Activated naive CD4-positive, alpha-beta T cell treated with anti-CD3 and anti-CD28 coated beads, Interleukin-2, amount 50 U/mL, for 72 hours (primary cell): ENCODE measurements at regions not wholly inside any gene's neighbourhood (a gene's known extent, or its start where the extent isn't known, plus 50 kb on each side); places are given as distances from the start of the nearest gene placed in this dataset.

Source experiments
- ATAC-seq, 2 donors: fragments of 150-1000 bp; cut with Tn5 transposase; 2 replicates each; pipeline ENCODE4 v1.10.0; 2021; ENCODE audit warnings: mild to moderate bottlenecking in 2 of 2, moderate library complexity in 2 of 2
- DNase-seq, 2 donors: peaks; one replicate each; pipeline ENCODE4 v3.0.0; 2021 to 2022; ENCODE audit warnings: low spot score in 2 of 2
- H3K27ac Mint-ChIP-seq, 2 donors: one replicate each; pipeline ENCODE4 v1.8.0; 2022; ENCODE audit warnings: mild to moderate bottlenecking in 2 of 2, mixed read lengths in 2 of 2
- H3K36me3 Mint-ChIP-seq, 2 donors: one replicate each; pipeline ENCODE4 v1.8.0; 2022; ENCODE audit warnings: mixed read lengths in 2 of 2
- H3K9me3 Mint-ChIP-seq, 2 donors: one replicate each; pipeline ENCODE4 v1.8.0; 2022; ENCODE audit warnings: mixed read lengths in 2 of 2

DNA sequence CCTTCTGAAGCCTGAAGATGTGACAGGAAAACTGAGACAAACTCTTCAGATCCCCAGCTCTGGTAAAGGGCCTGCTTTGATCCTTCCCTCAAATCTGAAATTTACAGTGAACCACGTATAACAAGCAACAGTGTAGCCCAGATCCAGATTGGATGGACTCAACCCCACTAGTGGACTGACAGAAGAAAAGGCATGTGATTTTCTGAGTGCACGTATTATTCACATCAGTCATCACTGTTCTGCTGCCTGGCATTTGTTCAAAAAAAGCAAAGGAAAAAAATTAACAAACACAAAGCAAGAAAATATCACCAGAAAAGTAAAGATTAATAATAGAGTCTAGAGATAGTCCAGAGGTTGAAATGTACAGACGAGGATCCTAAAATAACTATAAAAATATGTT lies 87.6 kb downstream of the CYRIA start:
- ATAC-seq: no peak
- peaks cover 0 to 13% of the 10 kb centered on the region in 2 donors for H3K36me3 Mint-ChIP-seq

GRCh38 chr2:16570516-16570915 lies 95.1 kb downstream of the CYRIA start:
- H3K9me3 Mint-ChIP-seq: peaks cover 0 to 9% of the 10 kb centered on the region in 2 donors
- peaks cover 0 to 13% of the 10 kb centered on the region in 2 donors for H3K36me3 Mint-ChIP-seq
- H3K27ac Mint-ChIP-seq: no peak overlapping the region

More for the DNA sequence above, 87.6 kb downstream of the CYRIA start:
- Mint-ChIP-seq H3K9me3 (peaks cover 0 to 9% of the 10 kb centered on the region in 2 donors), H3K27ac (no peak overlapping the region)
- DNase-seq: no peak

DNA sequence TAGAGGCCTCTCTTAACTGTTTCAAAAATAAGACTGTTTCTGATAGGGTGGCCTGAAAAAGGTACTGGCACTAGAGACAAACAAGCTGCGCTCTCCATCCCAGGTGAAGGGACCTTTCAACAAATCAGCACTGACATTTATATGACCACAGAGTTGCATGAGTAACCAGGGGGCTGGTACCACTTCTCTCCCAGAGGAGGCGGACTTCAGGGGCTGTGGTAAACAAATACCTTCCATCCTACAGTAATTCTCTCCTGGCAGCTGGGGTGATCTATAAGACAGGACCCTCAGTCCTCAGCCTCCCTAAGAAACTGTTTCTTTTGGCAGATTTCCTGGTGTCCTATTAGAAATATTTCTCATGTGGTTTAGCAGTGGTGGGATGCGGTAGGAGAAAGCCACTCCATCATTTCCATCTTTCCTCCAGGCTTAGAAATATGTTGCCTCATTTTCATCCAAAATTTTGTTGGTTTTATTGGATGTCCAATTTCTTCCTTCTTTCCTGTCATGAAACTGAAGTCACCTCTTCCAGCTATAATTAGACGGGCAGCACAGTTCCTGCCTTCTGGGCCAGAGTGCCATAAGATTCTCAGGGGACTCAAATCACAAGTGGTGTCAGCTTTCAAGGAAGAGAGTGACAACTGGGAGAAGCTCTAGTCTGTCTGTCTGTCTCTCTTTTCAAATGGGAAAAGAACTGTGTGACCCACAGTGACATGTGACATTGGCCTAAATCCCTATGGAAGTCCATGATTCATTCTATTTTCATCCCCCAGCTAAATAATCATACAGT lies 96.4 kb downstream of the CYRIA start:
- no peak overlapping the region for H3K27ac Mint-ChIP-seq

More at GRCh38 chr2:16570516-16570915, 95.1 kb downstream of the CYRIA start:
- no peak for ATAC-seq
- DNase-seq: no peak

DNA sequence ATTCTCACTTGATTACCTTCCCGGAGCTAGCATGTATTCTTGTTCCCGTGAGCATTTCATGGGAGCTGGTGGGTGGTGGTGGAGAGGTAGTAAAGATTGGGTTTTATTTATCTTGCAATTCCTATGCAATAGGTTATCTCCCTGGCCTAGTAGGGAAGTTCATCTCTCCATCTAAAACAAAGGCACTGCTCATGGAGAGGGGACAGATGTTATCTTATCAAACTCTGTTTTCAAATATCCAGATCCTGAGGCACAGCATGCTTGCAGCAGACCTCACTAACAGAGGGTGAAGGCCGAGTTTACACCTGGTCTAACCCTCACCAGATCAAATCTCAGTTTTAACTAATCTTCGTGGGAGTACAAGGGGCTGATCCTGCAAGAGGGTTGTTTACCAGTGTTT lies 98.9 kb downstream of the CYRIA start:
- ATAC-seq (no peak), DNase-seq (no peak)
- no peaks in the 10 kb centered on the region for H3K36me3 Mint-ChIP-seq
- no peaks in the 10 kb centered on the region for H3K9me3 Mint-ChIP-seq
- H3K27ac Mint-ChIP-seq: no peak overlapping the region

More for the DNA sequence above, 96.4 kb downstream of the CYRIA start:
- H3K9me3 Mint-ChIP-seq: peaks cover 0 to 5% of the 10 kb centered on the region in 2 donors
- DNase-seq (no peak), ATAC-seq (no peak)
- H3K36me3 Mint-ChIP-seq: peaks cover 0 to 7% of the 10 kb centered on the region in 2 donors

- DNase-seq (no peak), ATAC-seq (no peak)
- Mint-ChIP-seq H3K27ac (no peak overlapping the region), H3K36me3 (no peaks in the 10 kb centered on the region), H3K9me3 (no peaks in the 10 kb centered on the region)
These were observed 100.2 kb downstream of the CYRIA start for GRCh38 chr2:16565481-16565880.

GRCh38 chr2:16561676-16562075 lies 104.0 kb downstream of the CYRIA start:
- no peak overlapping the region for H3K27ac Mint-ChIP-seq
- DNase-seq (no peak), ATAC-seq (peak in 1 of 2 donors; percentile 24)
- H3K9me3 Mint-ChIP-seq: no peaks in the 10 kb centered on the region
- no peaks in the 10 kb centered on the region for H3K36me3 Mint-ChIP-seq

- no peaks in the 10 kb centered on the region for H3K9me3 Mint-ChIP-seq
- H3K27ac Mint-ChIP-seq: no peak overlapping the region
- DNase-seq: no peak
- ATAC-seq: no peak
- no peaks in the 10 kb centered on the region for H3K36me3 Mint-ChIP-seq
These were observed 104.4 kb downstream of the CYRIA start for GRCh38 chr2:16561251-16561650.

DNA sequence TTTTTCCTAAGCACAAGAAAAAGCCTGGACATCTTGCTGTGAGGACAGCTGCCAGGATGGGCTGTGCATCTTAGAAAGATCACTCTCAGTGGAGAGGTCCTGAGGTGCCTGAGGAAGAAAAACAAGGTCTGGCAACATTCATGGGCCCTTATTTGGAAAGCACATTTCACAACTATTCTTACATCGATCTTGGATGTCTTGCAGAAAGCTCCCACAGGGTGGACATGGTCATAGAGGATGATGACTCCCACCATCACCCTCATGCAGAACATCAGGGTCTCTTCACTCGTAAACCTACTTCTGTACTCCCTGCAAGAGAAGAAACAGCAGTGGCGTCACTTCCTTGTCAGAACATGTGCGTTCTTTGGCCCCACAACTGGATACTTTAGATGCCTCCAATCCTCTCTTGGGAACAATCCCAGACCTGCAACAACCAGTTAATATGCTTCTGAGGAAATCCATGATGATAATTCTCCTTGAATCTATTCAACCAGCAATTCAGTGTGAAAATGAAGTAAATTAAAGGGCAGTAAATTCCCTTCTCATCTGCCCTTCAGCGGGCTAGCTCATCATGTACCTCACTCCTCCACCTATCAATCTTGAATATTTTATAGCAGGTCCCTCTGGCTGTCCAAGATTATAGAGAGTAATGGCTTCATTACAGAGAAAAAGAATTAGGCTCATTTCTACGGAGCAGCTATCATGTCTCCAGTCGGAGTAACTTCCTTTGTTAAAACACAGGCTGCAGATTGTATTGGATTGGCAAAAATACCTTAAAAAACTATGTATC lies 106.2 kb downstream of the CYRIA start:
- no peak for ATAC-seq

GRCh38 chr2:16554060-16554583 lies 111.5 kb downstream of the CYRIA start:
- H3K36me3 Mint-ChIP-seq: no peaks in the 10 kb centered on the region
- H3K9me3 Mint-ChIP-seq: no peaks in the 10 kb centered on the region
- DNase-seq (no peak), ATAC-seq (no peak)
- H3K27ac Mint-ChIP-seq: no peak overlapping the region

More for the DNA sequence above, 106.2 kb downstream of the CYRIA start:
- DNase-seq: no peak
- Mint-ChIP-seq H3K36me3 (no peaks in the 10 kb centered on the region), H3K27ac (no peak overlapping the region), H3K9me3 (no peaks in the 10 kb centered on the region)

DNA sequence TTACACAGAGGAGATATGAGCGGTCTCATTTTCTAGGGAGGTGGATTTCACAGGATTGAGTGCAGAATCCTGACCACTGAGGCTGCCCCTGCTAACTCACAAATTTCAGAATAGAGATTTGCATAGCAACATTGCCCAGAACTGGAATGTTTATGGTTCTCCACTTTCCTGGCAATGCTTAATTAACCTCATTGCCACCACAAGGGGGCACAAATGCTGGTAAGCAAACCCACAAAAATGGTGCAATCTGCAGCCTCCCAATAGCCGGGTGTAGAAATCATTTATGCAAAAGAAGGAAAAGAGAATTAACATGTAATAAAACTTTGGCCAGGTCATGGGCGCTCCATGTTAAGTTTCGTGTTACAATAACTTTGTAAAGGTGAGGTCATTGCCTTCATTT lies 112.4 kb downstream of the CYRIA start:
- peak in 1 of 2 donors; percentile 38 for ATAC-seq
- DNase-seq: peak in 1 of 2 donors; percentile 22
- Mint-ChIP-seq H3K27ac (no peak overlapping the region), H3K9me3 (no peaks in the 10 kb centered on the region), H3K36me3 (no peaks in the 10 kb centered on the region)

- Mint-ChIP-seq H3K36me3 (no peaks in the 10 kb centered on the region), H3K9me3 (no peaks in the 10 kb centered on the region), H3K27ac (no peak overlapping the region)
- ATAC-seq: no peak
- no peak for DNase-seq
These were observed 113.4 kb downstream of the CYRIA start for GRCh38 chr2:16552202-16552601.

GRCh38 chr2:16548036-16548435 lies 117.6 kb downstream of the CYRIA start:
- ATAC-seq (no peak), DNase-seq (no peak)
- no peak overlapping the region for H3K27ac Mint-ChIP-seq
- H3K9me3 Mint-ChIP-seq: peaks cover 3 to 4% of the 10 kb centered on the region in 2 donors
- H3K36me3 Mint-ChIP-seq: no peaks in the 10 kb centered on the region

- peak in 1 of 2 donors; percentile 13 for DNase-seq
- Mint-ChIP-seq H3K27ac (no peak overlapping the region), H3K36me3 (no peaks in the 10 kb centered on the region), H3K9me3 (peaks cover 3 to 4% of the 10 kb centered on the region in 2 donors)
- ATAC-seq: no peak
These were observed 119.4 kb downstream of the CYRIA start for GRCh38 chr2:16546128-16546754.

GRCh38 chr2:16538707-16539106 lies 126.9 kb downstream of the CYRIA start:
- DNase-seq: no peak

GRCh38 chr2:16537347-16537746 lies 128.3 kb downstream of the CYRIA start:
- no peaks in the 10 kb centered on the region for H3K36me3 Mint-ChIP-seq
- peaks cover 0 to 5% of the 10 kb centered on the region in 2 donors for H3K9me3 Mint-ChIP-seq
- no peak overlapping the region for H3K27ac Mint-ChIP-seq
- ATAC-seq (no peak), DNase-seq (no peak)

More at GRCh38 chr2:16538707-16539106, 126.9 kb downstream of the CYRIA start:
- Mint-ChIP-seq H3K27ac (no peak overlapping the region), H3K36me3 (no peaks in the 10 kb centered on the region), H3K9me3 (peaks cover 0 to 5% of the 10 kb centered on the region in 2 donors)
- no peak for ATAC-seq

DNA sequence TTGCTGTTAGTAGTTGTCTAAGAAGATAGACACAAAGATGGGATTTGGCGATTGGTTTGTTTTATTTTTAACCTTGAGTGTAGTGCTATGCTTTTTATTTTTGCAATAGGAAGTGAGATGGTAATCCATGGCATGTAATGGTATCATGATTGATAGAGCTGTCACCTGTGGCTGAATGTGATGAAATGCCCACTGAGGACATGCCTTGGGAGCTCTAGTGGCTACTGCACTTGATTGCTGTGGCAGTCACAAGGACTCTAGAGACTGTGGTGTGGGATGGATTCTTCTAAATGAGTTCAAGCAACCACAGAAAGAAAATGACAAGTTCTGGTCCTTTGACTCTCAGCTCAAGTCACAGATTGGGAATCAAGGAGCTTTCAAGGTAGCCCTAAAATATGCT lies 139.4 kb downstream of the CYRIA start:
- ATAC-seq (no peak), DNase-seq (no peak)
- Mint-ChIP-seq H3K9me3 (no peaks in the 10 kb centered on the region), H3K27ac (no peak overlapping the region), H3K36me3 (no peaks in the 10 kb centered on the region)
